Neural crest cell (in vitro differentiated cells): ENCODE measurements at regions not wholly inside any gene's neighbourhood (a gene's known extent, or its start where the extent isn't known, plus 50 kb on each side); places are given as distances from the start of the nearest gene placed in this dataset.

ENCODE experiments used
- DNase-seq: peaks from one replicate; pipeline ENCODE4 v3.0.0; 2021; ENCODE audit warnings: low read depth, mixed read lengths, low spot score
- H3K27ac Mint-ChIP-seq: one replicate; pipeline ENCODE4 v1.8.0; 2021; ENCODE audit warnings: mild to moderate bottlenecking, mixed read lengths; ENCODE audit not compliant: unreplicated experiment
- H3K27me3 Mint-ChIP-seq: 2 replicates; pipeline ENCODE4 v1.8.0; 2021; ENCODE audit warnings: low read depth, mild to moderate bottlenecking, mixed read lengths
- H3K36me3 Mint-ChIP-seq: 2 replicates; pipeline ENCODE4 v1.8.0; 2021; ENCODE audit warnings: low read depth, mild to moderate bottlenecking, mixed read lengths
- H3K4me1 Mint-ChIP-seq: 2 replicates; pipeline ENCODE4 v1.8.0; 2021; ENCODE audit warnings: mixed read lengths
- H3K4me3 Mint-ChIP-seq: one replicate; pipeline ENCODE4 v1.8.0; 2021; ENCODE audit warnings: mild to moderate bottlenecking, mixed read lengths
- H3K9me3 Mint-ChIP-seq: 2 replicates; pipeline ENCODE4 v1.8.0; 2021; ENCODE audit warnings: mixed read lengths
- TF ChIP-seq, protein P1 (sequence below): fragments of 200-600 bp; sonication (generic); conservative IDR thresholded peaks from 2 replicates; pipeline ENCODE4 v1.5.0; 2021; ENCODE audit warnings: antibody characterized with exemption, mild to moderate bottlenecking

DNA sequence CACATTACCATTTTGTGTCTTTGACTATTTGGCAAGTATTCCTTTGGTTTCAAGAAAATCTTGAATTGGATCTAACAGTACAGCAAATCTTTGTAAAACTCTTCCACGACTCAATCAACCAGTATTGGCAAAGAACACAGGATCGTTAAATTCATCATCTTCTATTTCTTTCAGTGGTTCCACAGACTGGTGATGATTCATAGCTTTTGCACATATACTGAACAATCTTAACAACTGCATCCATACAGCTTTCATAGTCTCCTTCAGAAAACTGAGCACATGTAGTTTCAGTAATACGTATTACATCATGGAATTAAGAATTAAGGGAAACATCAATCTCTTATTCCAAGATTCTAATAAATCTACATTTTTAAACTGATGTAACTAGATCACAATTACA, 91.6 kb upstream of the LIPC start:
- DNase-seq = no peak
- Mint-ChIP-seq H3K9me3 (no peaks in the 10 kb centered on the region), H3K27ac (no peak overlapping the region), H3K4me3 (no peak overlapping the region), H3K27me3 (no peaks in the 10 kb centered on the region), H3K36me3 (no peaks in the 10 kb centered on the region), H3K4me1 (no peaks in the 10 kb centered on the region)
- TF ChIP-seq, protein P1, sequence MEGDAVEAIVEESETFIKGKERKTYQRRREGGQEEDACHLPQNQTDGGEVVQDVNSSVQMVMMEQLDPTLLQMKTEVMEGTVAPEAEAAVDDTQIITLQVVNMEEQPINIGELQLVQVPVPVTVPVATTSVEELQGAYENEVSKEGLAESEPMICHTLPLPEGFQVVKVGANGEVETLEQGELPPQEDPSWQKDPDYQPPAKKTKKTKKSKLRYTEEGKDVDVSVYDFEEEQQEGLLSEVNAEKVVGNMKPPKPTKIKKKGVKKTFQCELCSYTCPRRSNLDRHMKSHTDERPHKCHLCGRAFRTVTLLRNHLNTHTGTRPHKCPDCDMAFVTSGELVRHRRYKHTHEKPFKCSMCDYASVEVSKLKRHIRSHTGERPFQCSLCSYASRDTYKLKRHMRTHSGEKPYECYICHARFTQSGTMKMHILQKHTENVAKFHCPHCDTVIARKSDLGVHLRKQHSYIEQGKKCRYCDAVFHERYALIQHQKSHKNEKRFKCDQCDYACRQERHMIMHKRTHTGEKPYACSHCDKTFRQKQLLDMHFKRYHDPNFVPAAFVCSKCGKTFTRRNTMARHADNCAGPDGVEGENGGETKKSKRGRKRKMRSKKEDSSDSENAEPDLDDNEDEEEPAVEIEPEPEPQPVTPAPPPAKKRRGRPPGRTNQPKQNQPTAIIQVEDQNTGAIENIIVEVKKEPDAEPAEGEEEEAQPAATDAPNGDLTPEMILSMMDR = no peak

- peak overlapping the region; percentile 5 for H3K27ac Mint-ChIP-seq
- no peaks in the 10 kb centered on the region for H3K27me3 Mint-ChIP-seq
- TF ChIP-seq, protein P1 = no peak
- H3K4me1 Mint-ChIP-seq = no peaks in the 10 kb centered on the region
- no peaks in the 10 kb centered on the region for H3K9me3 Mint-ChIP-seq
- no peak for DNase-seq
- no peaks in the 10 kb centered on the region for H3K36me3 Mint-ChIP-seq
- no peak overlapping the region for H3K4me3 Mint-ChIP-seq
Measured at GRCh38 chr15:58342508-58342907, 89.3 kb upstream of the LIPC start.

GRCh38 chr15:58344213-58345070, 87.3 kb upstream of the LIPC start:
- H3K4me1 Mint-ChIP-seq = no peaks in the 10 kb centered on the region
- DNase-seq = no peak
- no peaks in the 10 kb centered on the region for H3K27me3 Mint-ChIP-seq
- H3K4me3 Mint-ChIP-seq = no peak overlapping the region
- H3K9me3 Mint-ChIP-seq = no peaks in the 10 kb centered on the region
- no peak overlapping the region for H3K27ac Mint-ChIP-seq
- TF ChIP-seq, protein P1 = no peak
- no peaks in the 10 kb centered on the region for H3K36me3 Mint-ChIP-seq

GRCh38 chr15:58346361-58346760, 85.4 kb upstream of the LIPC start:
- Mint-ChIP-seq H3K9me3 (no peaks in the 10 kb centered on the region), H3K36me3 (no peaks in the 10 kb centered on the region), H3K27me3 (no peaks in the 10 kb centered on the region), H3K4me1 (no peaks in the 10 kb centered on the region), H3K4me3 (no peak overlapping the region), H3K27ac (no peak overlapping the region)
- TF ChIP-seq, protein P1 = no peak
- no peak for DNase-seq

DNA sequence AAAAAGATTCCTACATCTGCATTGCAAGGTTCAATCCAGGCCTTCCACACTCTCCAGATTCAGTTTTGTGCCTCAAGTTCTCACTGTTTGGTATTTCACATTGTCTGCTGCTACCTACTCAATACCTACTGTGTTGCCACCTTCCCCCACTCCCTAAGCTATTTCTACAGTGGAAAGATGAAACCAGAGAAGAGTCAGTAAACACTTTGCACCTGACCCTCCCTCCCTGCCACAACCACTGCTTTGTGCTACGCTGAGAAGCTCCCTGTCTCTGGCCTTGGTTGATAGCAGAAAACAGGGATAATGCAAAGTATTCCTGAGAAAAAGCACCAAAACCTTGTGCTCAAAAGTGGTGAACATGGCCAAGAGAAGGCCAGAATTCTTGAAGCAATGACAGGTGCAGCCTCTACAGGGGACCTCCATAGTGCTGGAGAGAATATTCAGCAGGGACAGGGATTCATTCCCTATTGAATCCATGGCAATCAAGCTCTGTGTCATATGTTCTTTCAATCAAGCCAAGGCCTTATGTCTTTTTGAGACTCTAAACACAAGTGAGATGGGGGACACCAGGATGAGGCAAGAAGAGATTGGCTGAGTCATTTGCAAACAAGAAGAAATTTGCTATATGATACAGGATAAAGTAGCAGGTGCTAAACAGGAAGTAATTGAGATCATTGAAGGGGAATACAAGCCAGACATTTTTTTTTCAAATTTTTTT, 83.5 kb upstream of the LIPC start:
- DNase-seq = no peak
- no peaks in the 10 kb centered on the region for H3K36me3 Mint-ChIP-seq
- H3K4me1 Mint-ChIP-seq = no peaks in the 10 kb centered on the region
- TF ChIP-seq, protein P1 = no peak
- no peaks in the 10 kb centered on the region for H3K9me3 Mint-ChIP-seq
- no peaks in the 10 kb centered on the region for H3K27me3 Mint-ChIP-seq
- no peak overlapping the region for H3K4me3 Mint-ChIP-seq
- H3K27ac Mint-ChIP-seq = no peak overlapping the region
